Panc1 (cell line): ENCODE measurements at regions not wholly inside any gene's neighbourhood (a gene's known extent, or its start where the extent isn't known, plus 50 kb on each side); places are given as distances from the start of the nearest gene placed in this dataset.

Source experiments
- POLR2AphosphoS5 ChIP-seq: IDR thresholded peaks from 2 replicates; pipeline ENCODE4 v1.6.1; 2012; ENCODE audit warnings: mild to moderate bottlenecking, low read depth, low read length, moderate library complexity
- REST ChIP-seq, 2 experiments: IDR thresholded peaks; 2 replicates each; pipeline ENCODE4 v1.6.1; 2011 to 2012; ENCODE audit warnings: low read depth in 2 of 2, control low read depth in 1 of 2, low read length in 1 of 2, mild to moderate bottlenecking in 1 of 2, moderate library complexity in 1 of 2; ENCODE audit not compliant: insufficient read depth in 1 of 2
- SIN3A ChIP-seq: IDR thresholded peaks from 2 replicates; pipeline ENCODE4 v1.6.1; 2012; ENCODE audit warnings: low read depth, mild to moderate bottlenecking, low read length, moderate library complexity, borderline replicate concordance; ENCODE audit not compliant: insufficient read depth
- TCF7L2 ChIP-seq: IDR thresholded peaks from 2 replicates; pipeline ENCODE4 v1.6.1; 2011; ENCODE audit warnings: mild to moderate bottlenecking, low read depth, low read length, inconsistent platforms
- TF ChIP-seq, protein P1 (sequence below): fragments of 450-650 bp; IDR thresholded peaks from 2 replicates; pipeline ENCODE4 v1.5.1; 2017; ENCODE audit warnings: mild to moderate bottlenecking

DNA sequence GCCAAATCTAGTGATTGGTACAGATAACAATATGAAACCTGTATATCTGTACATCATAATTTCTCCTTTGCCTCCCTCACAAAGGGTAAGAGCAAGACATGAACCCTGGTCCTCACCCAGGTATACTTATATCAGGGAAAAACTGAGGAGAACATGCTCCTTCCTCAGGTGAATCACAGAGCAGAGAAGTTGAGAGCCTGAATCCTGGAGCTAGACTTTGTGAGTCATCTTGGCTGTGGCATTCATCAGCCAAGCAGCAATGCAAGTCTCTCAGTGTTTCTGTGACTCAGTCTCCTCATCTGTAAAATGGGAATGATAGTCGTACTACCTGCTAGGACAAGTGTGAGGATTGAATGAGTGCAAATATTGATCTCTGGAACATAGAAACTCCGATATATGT is 165.7 kb upstream of the ADAMTS9 start:
- TF ChIP-seq, protein P1, sequence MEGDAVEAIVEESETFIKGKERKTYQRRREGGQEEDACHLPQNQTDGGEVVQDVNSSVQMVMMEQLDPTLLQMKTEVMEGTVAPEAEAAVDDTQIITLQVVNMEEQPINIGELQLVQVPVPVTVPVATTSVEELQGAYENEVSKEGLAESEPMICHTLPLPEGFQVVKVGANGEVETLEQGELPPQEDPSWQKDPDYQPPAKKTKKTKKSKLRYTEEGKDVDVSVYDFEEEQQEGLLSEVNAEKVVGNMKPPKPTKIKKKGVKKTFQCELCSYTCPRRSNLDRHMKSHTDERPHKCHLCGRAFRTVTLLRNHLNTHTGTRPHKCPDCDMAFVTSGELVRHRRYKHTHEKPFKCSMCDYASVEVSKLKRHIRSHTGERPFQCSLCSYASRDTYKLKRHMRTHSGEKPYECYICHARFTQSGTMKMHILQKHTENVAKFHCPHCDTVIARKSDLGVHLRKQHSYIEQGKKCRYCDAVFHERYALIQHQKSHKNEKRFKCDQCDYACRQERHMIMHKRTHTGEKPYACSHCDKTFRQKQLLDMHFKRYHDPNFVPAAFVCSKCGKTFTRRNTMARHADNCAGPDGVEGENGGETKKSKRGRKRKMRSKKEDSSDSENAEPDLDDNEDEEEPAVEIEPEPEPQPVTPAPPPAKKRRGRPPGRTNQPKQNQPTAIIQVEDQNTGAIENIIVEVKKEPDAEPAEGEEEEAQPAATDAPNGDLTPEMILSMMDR: no peak
- no peak for TF ChIP-seq SIN3A
- no peak for TF ChIP-seq REST (IDR thresholded peaks at IDR 0.05; ENCODE audit: insufficient read depth in 1 of 2, low read depth in 2 of 2, low read length in 1 of 2)
- no peak for TF ChIP-seq POLR2AphosphoS5
- no peak for TF ChIP-seq TCF7L2
